Esophagus squamous epithelium (tissue), 4 donors: ENCODE measurements at regions not wholly inside any gene's neighbourhood (a gene's known extent, or its start where the extent isn't known, plus 50 kb on each side); places are given as distances from the start of the nearest gene placed in this dataset.

ENCODE experiments used
- POLR2A ChIP-seq, 4 donors: fragments of 450-650 bp; IDR thresholded peaks; one replicate each; pipeline ENCODE4 v1.6.1; 2017; ENCODE audit warnings: antibody characterized with exemption in 4 of 4, mild to moderate bottlenecking in 4 of 4, moderate library complexity in 3 of 4
- TF ChIP-seq, protein P1 (sequence below), 6 experiments: fragments of 450-650 bp in 4 of 6; fragments of 200-600 bp in 2 of 6; sonication (generic) in 2 of 6; IDR thresholded peaks; one replicate each; pipeline ENCODE4 v1.5.1; 2016 to 2019; ENCODE audit warnings: antibody characterized with exemption in 6 of 6, mild to moderate bottlenecking in 4 of 6, moderate library complexity in 4 of 6

GRCh38 chr14:97407701-97408407 is 610.7 kb downstream of the VRK1 start:
- TF ChIP-seq, protein P1, sequence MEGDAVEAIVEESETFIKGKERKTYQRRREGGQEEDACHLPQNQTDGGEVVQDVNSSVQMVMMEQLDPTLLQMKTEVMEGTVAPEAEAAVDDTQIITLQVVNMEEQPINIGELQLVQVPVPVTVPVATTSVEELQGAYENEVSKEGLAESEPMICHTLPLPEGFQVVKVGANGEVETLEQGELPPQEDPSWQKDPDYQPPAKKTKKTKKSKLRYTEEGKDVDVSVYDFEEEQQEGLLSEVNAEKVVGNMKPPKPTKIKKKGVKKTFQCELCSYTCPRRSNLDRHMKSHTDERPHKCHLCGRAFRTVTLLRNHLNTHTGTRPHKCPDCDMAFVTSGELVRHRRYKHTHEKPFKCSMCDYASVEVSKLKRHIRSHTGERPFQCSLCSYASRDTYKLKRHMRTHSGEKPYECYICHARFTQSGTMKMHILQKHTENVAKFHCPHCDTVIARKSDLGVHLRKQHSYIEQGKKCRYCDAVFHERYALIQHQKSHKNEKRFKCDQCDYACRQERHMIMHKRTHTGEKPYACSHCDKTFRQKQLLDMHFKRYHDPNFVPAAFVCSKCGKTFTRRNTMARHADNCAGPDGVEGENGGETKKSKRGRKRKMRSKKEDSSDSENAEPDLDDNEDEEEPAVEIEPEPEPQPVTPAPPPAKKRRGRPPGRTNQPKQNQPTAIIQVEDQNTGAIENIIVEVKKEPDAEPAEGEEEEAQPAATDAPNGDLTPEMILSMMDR (IDR thresholded peaks at IDR 0.05): no peak
- TF ChIP-seq POLR2A (IDR thresholded peaks at IDR 0.05): no peak
